Karpas-422 (cell line): ENCODE measurements at regions not wholly inside any gene's neighbourhood (a gene's known extent, or its start where the extent isn't known, plus 50 kb on each side); places are given as distances from the start of the nearest gene placed in this dataset.

Experiments
- DNase-seq: peaks from one replicate; pipeline ENCODE4 v3.0.0-alpha.2; 2015
- H2AFZ ChIP-seq: fragments of 200-600 bp; sonication (generic); 2 replicates; pipeline ENCODE4 v1.6.1; 2014; ENCODE audit warnings: antibody characterized with exemption, low read length, mixed read lengths
- H3K27ac ChIP-seq: fragments of 200-600 bp; sonication (generic); 2 replicates; pipeline ENCODE4 v1.5.1; 2014; ENCODE audit warnings: mild to moderate bottlenecking, low read length, moderate library complexity
- H3K27me3 ChIP-seq: fragments of 200-600 bp; sonication (generic); 2 replicates; pipeline ENCODE4 v1.6.1; 2014; ENCODE audit warnings: low read length, mixed read lengths
- H3K36me3 ChIP-seq: fragments of 200-600 bp; sonication (generic); 2 replicates; pipeline ENCODE4 v1.6.1; 2014; ENCODE audit warnings: low read length, mixed read lengths; ENCODE audit not compliant: insufficient read depth
- H3K4me1 ChIP-seq: fragments of 200-600 bp; sonication (generic); 2 replicates; pipeline ENCODE4 v1.6.1; 2014; ENCODE audit warnings: mild to moderate bottlenecking, low read length, mixed read lengths
- H3K4me2 ChIP-seq: fragments of 200-600 bp; sonication (generic); 2 replicates; pipeline ENCODE4 v1.6.1; 2014; ENCODE audit warnings: low read length, low read depth, mild to moderate bottlenecking; ENCODE audit not compliant: poor library complexity, severe bottlenecking
- H3K4me3 ChIP-seq: fragments of 200-600 bp; sonication (generic); 2 replicates; pipeline ENCODE4 v1.5.1; 2014; ENCODE audit warnings: mild to moderate bottlenecking, antibody characterized with exemption, low read length, mixed read lengths
- H3K79me2 ChIP-seq: fragments of 200-600 bp; sonication (generic); 2 replicates; pipeline ENCODE4 v1.6.1; 2014; ENCODE audit warnings: mild to moderate bottlenecking, low read length, mixed read lengths
- H3K9ac ChIP-seq: fragments of 200-600 bp; sonication (generic); 2 replicates; pipeline ENCODE4 v1.6.0; 2014; ENCODE audit warnings: low read length
- H3K9me2 ChIP-seq: fragments of 200-600 bp; sonication (generic), shearing (Covaris generic); replicated peaks from 2 replicates; pipeline ENCODE4 v1.6.0; 2014; ENCODE audit warnings: mild to moderate bottlenecking, low read length, moderate library complexity; ENCODE audit not compliant: insufficient read depth
- H3K9me3 ChIP-seq: fragments of 300-700, 200-600 bp; sonication (generic); 2 replicates; pipeline ENCODE4 v1.6.1; 2014; ENCODE audit warnings: low read length, mixed read lengths
- H4K20me1 ChIP-seq: fragments of 200-600 bp; sonication (generic); 2 replicates; pipeline ENCODE4 v1.6.1; 2014; ENCODE audit warnings: mild to moderate bottlenecking, antibody characterized with exemption, low read length, low read depth; ENCODE audit not compliant: insufficient read depth

DNA sequence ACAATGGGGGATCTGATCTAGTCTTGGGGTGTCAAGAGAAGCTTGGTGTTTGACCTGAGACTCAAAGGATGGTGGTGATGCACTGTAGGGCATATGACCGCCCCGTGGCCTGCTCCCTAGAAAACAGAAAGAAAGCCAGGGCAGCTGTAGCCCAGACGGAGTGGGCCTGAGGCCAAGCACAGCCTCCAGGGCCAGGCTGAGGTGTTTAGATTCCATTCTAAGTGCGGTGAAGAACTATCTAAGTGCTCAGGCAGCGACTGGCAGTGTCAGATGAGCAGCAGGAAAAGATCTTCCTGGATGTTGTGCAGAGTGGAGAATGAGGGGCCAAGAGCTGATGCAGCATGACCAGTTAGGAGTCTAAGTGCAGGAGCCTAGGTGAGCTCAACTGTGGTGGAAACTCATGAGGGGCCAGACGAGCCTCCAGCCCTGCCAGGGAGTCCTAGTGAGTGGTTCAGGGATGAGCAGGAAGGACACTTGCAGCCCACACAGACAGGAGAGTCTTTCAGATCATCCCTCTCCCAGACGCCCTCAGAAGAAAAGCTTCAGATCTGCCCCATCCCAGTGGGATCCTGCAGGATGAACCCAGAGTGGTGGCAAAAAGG lies 314.2 kb upstream of the CCL2 start:
- no peaks in the 10 kb centered on the region for H3K9me2 ChIP-seq
- no peak overlapping the region for H3K27ac ChIP-seq
- H3K27me3 ChIP-seq = no peaks in the 10 kb centered on the region
- no peak overlapping the region for H3K9ac ChIP-seq
- H3K4me3 ChIP-seq = no peak overlapping the region
- H2AFZ ChIP-seq = no peak overlapping the region
- no peaks in the 10 kb centered on the region for H3K4me1 ChIP-seq
- H3K79me2 ChIP-seq = no peaks in the 10 kb centered on the region
- DNase-seq = no peak
- no peaks in the 10 kb centered on the region for H3K9me3 ChIP-seq
- H3K4me2 ChIP-seq = no peak overlapping the region
- H3K36me3 ChIP-seq = no peaks in the 10 kb centered on the region
- no peaks in the 10 kb centered on the region for H4K20me1 ChIP-seq

DNA sequence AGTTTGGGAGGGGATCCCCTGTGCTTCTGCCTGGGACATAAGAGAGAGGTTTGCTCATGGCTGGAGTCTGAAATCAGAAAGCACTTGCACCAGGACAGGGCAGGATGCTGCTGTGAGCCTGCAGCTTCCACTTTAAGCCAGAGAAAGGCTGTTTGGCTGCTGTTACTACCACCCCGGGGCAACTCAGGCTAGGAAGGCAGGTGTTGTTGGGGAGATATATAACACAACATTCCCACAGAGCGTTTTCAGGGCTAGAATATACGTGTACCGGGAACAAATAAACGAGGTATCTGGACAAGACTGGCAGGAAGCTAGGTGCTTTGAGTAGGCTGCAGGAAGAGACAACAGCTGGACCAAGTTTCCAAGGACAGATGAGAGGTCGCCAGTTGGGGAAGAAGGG lies 313.3 kb upstream of the CCL2 start:
- Histone ChIP-seq H3K4me1 (no peaks in the 10 kb centered on the region), H3K4me3 (no peak overlapping the region), H3K36me3 (no peaks in the 10 kb centered on the region), H4K20me1 (no peaks in the 10 kb centered on the region), H3K27me3 (no peaks in the 10 kb centered on the region), H2AFZ (no peak overlapping the region), H3K9me3 (no peaks in the 10 kb centered on the region), H3K79me2 (no peaks in the 10 kb centered on the region), H3K27ac (no peak overlapping the region), H3K4me2 (no peak overlapping the region), H3K9me2 (no peaks in the 10 kb centered on the region), H3K9ac (no peak overlapping the region)
- no peak for DNase-seq

DNA sequence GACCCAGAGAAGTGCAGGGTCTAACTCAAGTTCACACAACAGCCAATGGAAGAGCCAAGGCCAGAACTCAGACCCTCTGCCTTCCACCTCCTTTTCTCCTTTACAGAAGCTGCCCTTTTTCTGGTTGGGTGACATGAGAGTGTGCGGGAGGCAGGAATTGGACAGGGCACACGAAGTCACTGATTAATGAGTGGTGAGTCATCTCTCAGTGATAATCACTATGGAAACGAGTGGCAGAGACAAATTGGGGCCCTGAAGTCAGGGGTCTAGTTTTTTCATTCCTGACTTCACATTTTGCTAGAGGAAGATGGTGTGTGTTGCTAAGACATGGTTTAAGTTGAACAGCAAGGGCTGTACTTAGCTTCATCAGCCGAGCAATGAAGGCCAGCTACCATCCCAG lies 312.7 kb upstream of the CCL2 start:
- no peak overlapping the region for H3K27ac ChIP-seq
- H3K27me3 ChIP-seq = no peaks in the 10 kb centered on the region
- no peaks in the 10 kb centered on the region for H3K36me3 ChIP-seq
- no peaks in the 10 kb centered on the region for H3K79me2 ChIP-seq
- no peak overlapping the region for H3K9ac ChIP-seq
- no peak overlapping the region for H3K4me2 ChIP-seq
- no peak for DNase-seq
- no peaks in the 10 kb centered on the region for H3K9me2 ChIP-seq
- no peaks in the 10 kb centered on the region for H3K4me1 ChIP-seq
- H3K4me3 ChIP-seq = no peak overlapping the region
- H4K20me1 ChIP-seq = no peaks in the 10 kb centered on the region
- H2AFZ ChIP-seq = no peak overlapping the region
- H3K9me3 ChIP-seq = no peaks in the 10 kb centered on the region

- no peaks in the 10 kb centered on the region for H3K9me3 ChIP-seq
- no peaks in the 10 kb centered on the region for H3K27me3 ChIP-seq
- H3K9ac ChIP-seq = no peak overlapping the region
- H3K9me2 ChIP-seq = no peaks in the 10 kb centered on the region
- H3K79me2 ChIP-seq = no peaks in the 10 kb centered on the region
- no peaks in the 10 kb centered on the region for H3K4me1 ChIP-seq
- no peak overlapping the region for H3K27ac ChIP-seq
- H3K4me3 ChIP-seq = no peak overlapping the region
- H2AFZ ChIP-seq = no peak overlapping the region
- no peak for DNase-seq
- H3K36me3 ChIP-seq = no peaks in the 10 kb centered on the region
- no peaks in the 10 kb centered on the region for H4K20me1 ChIP-seq
- no peak overlapping the region for H3K4me2 ChIP-seq
Observed at GRCh38 chr17:33944412-33944811, 310.7 kb upstream of the CCL2 start.

DNA sequence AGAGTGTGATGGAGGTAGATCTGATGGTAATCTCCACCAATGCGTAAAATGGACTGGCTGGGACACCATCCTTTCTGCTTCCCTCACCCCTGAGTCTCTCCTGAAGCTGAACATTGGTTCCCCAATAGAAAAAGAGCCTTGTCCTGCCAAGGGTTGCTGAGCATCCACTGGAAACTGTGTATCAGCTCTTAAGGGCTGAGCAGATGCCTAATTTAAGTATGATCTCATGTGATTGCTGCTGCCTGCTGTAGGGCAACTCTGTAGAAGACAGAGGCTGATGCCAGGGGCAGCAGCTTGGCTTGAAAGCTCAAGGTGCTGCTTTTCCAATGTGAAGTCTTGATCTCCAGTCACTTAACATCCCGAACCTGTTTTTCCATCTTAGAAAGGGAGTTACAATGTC lies 310.3 kb upstream of the CCL2 start:
- Histone ChIP-seq H3K9me3 (no peaks in the 10 kb centered on the region), H2AFZ (no peak overlapping the region), H3K4me3 (no peak overlapping the region), H3K9me2 (no peaks in the 10 kb centered on the region), H3K27ac (no peak overlapping the region), H3K4me2 (no peak overlapping the region), H3K4me1 (no peaks in the 10 kb centered on the region), H3K36me3 (no peaks in the 10 kb centered on the region), H4K20me1 (no peaks in the 10 kb centered on the region), H3K79me2 (no peaks in the 10 kb centered on the region), H3K27me3 (no peaks in the 10 kb centered on the region), H3K9ac (no peak overlapping the region)
- no peak for DNase-seq

- H3K79me2 ChIP-seq = no peaks in the 10 kb centered on the region
Observed at GRCh38 chr17:33945646-33946546, 309.2 kb upstream of the CCL2 start.

DNA sequence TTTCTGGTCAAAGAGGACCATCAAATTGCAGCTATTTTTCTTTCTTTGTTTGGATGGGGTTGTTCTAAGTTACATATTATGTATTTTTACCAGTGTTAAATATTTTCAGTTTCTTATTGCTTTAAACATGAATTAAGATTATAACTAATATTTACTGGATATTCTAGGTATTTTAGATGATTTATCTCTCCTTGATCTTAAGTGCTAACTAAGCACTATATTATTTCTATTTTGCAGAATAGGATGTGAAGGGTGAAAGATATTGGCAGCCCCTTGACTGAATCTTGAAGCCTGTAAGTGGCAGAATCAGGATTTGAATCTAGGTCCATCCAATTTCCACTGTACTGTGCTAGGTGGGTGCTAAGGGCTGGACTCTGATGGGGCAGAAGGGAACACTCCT lies 307.3 kb upstream of the CCL2 start:
- Histone ChIP-seq H3K9ac (no peak overlapping the region), H2AFZ (no peak overlapping the region), H3K79me2 (no peaks in the 10 kb centered on the region), H3K4me1 (no peaks in the 10 kb centered on the region), H3K27me3 (no peaks in the 10 kb centered on the region), H3K27ac (no peak overlapping the region), H3K9me2 (no peaks in the 10 kb centered on the region), H3K4me2 (no peak overlapping the region), H3K4me3 (no peak overlapping the region), H4K20me1 (no peaks in the 10 kb centered on the region), H3K36me3 (no peaks in the 10 kb centered on the region), H3K9me3 (no peaks in the 10 kb centered on the region)
- no peak for DNase-seq

More at GRCh38 chr17:33945646-33946546, 309.2 kb upstream of the CCL2 start:
- Histone ChIP-seq H3K4me1 (no peaks in the 10 kb centered on the region), H3K4me2 (no peak overlapping the region), H2AFZ (no peak overlapping the region), H3K27me3 (no peaks in the 10 kb centered on the region), H3K4me3 (no peak overlapping the region), H3K9me2 (no peaks in the 10 kb centered on the region), H3K36me3 (no peaks in the 10 kb centered on the region), H3K9ac (no peak overlapping the region), H4K20me1 (no peaks in the 10 kb centered on the region), H3K27ac (no peak overlapping the region), H3K9me3 (no peaks in the 10 kb centered on the region)
- DNase-seq = no peak

GRCh38 chr17:33948309-33948708 lies 306.8 kb upstream of the CCL2 start:
- no peaks in the 10 kb centered on the region for H3K9me2 ChIP-seq
- no peak overlapping the region for H3K4me2 ChIP-seq
- H4K20me1 ChIP-seq = no peaks in the 10 kb centered on the region
- H3K4me1 ChIP-seq = no peaks in the 10 kb centered on the region
- H3K79me2 ChIP-seq = no peaks in the 10 kb centered on the region
- H3K36me3 ChIP-seq = no peaks in the 10 kb centered on the region
- H2AFZ ChIP-seq = no peak overlapping the region
- no peak overlapping the region for H3K27ac ChIP-seq
- no peak overlapping the region for H3K9ac ChIP-seq
- no peak for DNase-seq
- H3K9me3 ChIP-seq = no peaks in the 10 kb centered on the region
- no peaks in the 10 kb centered on the region for H3K27me3 ChIP-seq
- no peak overlapping the region for H3K4me3 ChIP-seq
